ENCODE measurements at regions not wholly inside any gene's neighbourhood (a gene's known extent, or its start where the extent isn't known, plus 50 kb on each side); places are given as distances from the start of the nearest gene placed in this dataset.

DNA sequence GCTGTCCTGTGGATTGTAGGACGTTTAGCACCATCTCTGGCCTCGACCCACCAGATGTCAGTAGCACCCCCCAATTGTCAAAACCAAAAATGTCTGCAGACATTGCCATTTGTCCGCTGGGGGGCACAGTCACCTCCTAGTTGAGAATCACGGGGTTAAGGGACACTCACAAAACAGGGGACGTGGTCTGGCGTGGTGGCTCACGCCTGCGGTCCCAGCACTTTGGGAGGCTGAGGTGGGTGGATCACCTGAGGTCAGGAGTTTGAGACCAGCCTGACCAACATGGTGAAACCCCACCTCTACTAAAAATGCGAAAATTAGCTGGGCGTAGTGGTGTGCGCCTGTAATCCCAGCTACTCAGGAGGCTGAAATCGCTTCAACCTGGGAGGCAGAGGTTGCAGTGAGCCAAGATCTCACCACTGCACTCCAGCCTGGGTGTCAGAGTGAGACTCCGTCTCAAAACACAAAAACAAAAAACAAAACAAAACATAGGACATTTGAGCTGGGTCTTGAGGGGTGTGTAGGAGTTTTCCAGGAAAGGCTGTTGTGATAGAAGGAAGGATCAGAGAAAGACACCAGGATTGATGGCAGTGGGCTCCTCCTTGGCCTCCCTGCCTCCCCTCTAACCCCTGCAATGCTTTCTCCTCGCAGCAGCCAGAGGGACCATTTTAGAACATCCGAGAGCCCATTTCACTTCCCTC, 171.8 kb upstream of the GSE1 start:
- TF ChIP-seq, protein P1, sequence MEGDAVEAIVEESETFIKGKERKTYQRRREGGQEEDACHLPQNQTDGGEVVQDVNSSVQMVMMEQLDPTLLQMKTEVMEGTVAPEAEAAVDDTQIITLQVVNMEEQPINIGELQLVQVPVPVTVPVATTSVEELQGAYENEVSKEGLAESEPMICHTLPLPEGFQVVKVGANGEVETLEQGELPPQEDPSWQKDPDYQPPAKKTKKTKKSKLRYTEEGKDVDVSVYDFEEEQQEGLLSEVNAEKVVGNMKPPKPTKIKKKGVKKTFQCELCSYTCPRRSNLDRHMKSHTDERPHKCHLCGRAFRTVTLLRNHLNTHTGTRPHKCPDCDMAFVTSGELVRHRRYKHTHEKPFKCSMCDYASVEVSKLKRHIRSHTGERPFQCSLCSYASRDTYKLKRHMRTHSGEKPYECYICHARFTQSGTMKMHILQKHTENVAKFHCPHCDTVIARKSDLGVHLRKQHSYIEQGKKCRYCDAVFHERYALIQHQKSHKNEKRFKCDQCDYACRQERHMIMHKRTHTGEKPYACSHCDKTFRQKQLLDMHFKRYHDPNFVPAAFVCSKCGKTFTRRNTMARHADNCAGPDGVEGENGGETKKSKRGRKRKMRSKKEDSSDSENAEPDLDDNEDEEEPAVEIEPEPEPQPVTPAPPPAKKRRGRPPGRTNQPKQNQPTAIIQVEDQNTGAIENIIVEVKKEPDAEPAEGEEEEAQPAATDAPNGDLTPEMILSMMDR (IDR thresholded peaks at IDR 0.05; ENCODE audit: low read depth, low read length, poor library complexity, severe bottlenecking), result no peak
- TF ChIP-seq EZH2phosphoT487 (IDR thresholded peaks at IDR 0.05; ENCODE audit: borderline replicate concordance, low read length), result no peak
- no peaks in the 10 kb centered on the region for H4K20me1 ChIP-seq (ENCODE audit: control insufficient read depth, insufficient read depth, low read depth, low read length)
- no peak overlapping the region for H3K27ac ChIP-seq (ENCODE audit: low read depth, low read length)

DNA sequence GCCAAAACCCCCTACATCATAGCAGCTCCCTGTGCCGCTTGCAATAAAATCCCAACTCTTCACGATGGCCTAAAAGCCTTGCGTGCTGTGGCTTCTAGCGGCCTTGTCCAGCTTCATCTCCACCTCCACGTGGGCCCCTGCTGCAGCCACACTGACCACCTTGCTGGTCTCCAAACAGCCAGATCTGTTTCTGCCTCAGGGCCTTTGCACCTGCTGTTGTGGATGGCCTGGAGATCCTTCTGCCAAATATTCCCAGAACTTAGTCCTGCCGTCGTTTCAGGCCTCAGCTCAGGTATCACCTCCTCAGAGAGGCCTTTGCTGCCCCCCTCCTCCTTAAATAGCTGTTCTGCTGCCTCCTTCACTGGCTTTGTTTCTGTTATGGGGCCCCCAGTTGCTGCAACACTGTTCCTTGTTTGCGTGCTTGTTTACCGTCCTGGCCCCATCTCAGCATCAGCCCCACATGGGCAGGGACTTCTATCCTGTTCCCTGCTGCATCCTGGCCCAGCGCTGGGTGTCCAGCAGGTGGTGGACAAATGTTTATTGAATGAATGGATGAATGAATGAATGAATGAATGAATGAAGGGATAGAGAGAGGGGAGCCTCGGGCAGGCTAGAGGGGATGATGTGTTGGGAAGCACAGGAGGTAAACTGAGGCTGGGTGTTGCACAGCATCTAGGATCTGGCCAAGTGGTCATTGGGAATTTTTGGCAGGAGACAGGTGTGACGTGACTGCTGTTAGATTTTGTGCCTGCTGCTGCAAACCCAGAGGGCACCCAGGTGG, 171.0 kb upstream of the GSE1 start:
- H3K79me2 ChIP-seq (ENCODE audit: control insufficient read depth, low read length), result no peaks in the 10 kb centered on the region
- no peaks in the 10 kb centered on the region for H3K9me3 ChIP-seq (ENCODE audit: control insufficient read depth, insufficient read depth, low read length)
- H3K36me3 ChIP-seq (ENCODE audit: control insufficient read depth, low read length), result no peaks in the 10 kb centered on the region
- no peaks in the 10 kb centered on the region for H3K9me2 ChIP-seq (replicated peaks; ENCODE audit: control insufficient read depth, low read length)
- peaks cover 26% of the 10 kb centered on the region for H3K4me1 ChIP-seq (ENCODE audit: control insufficient read depth, low read length)
- no peak for TF ChIP-seq EZH2phosphoT487 (IDR thresholded peaks at IDR 0.05; ENCODE audit: borderline replicate concordance, low read length)
- TF ChIP-seq, protein P1 (IDR thresholded peaks at IDR 0.05; ENCODE audit: low read depth, low read length, poor library complexity, severe bottlenecking), result no peak
- no peak overlapping the region for H3K4me2 ChIP-seq (ENCODE audit: low read length)
- H3K4me3 ChIP-seq (ENCODE audit: low read length), result no peak overlapping the region
- no peaks in the 10 kb centered on the region for H3K27me3 ChIP-seq (ENCODE audit: control insufficient read depth, low read length)
- no peaks in the 10 kb centered on the region for H4K20me1 ChIP-seq (ENCODE audit: control insufficient read depth, insufficient read depth, low read depth, low read length)
- H3K27ac ChIP-seq (ENCODE audit: low read depth, low read length), result no peak overlapping the region
- H3F3A ChIP-seq (ENCODE audit: control insufficient read depth, insufficient read depth), result no peaks in the 10 kb centered on the region

More for the DNA sequence above, 171.8 kb upstream of the GSE1 start:
- Histone ChIP-seq H3K36me3 (ENCODE audit: control insufficient read depth, low read length) (no peaks in the 10 kb centered on the region), H3K4me2 (ENCODE audit: low read length) (no peak overlapping the region), H3F3A (ENCODE audit: control insufficient read depth, insufficient read depth) (no peaks in the 10 kb centered on the region), H3K9me2 (replicated peaks; ENCODE audit: control insufficient read depth, low read length) (no peaks in the 10 kb centered on the region), H3K9me3 (ENCODE audit: control insufficient read depth, insufficient read depth, low read length) (no peaks in the 10 kb centered on the region), H3K4me1 (ENCODE audit: control insufficient read depth, low read length) (peaks cover 21% of the 10 kb centered on the region), H3K4me3 (ENCODE audit: low read length) (no peak overlapping the region), H3K79me2 (ENCODE audit: control insufficient read depth, low read length) (no peaks in the 10 kb centered on the region), H3K27me3 (ENCODE audit: control insufficient read depth, low read length) (no peaks in the 10 kb centered on the region)

DNA sequence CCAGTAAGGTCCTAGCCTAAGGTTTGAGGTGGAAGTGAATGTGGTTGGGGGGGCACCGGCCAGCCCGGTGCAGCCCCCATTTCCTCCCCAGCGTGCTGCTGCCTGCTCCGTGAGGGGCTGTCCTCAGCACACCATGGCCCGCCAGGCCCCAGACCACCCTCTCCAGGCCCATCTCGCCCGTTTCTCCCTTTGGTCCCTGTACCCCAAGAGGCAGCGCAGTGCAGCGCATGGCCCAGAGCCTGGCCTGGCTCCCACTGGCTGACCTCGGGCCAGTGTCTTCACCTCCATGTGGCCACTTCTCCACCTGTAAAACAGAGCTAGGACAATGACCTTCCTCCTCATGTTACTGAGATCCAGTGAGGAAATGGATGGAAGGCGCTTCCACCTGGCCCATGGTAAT, 170.0 kb upstream of the GSE1 start:
- Histone ChIP-seq H3K4me2 (ENCODE audit: low read length) (no peak overlapping the region), H3K4me3 (ENCODE audit: low read length) (no peak overlapping the region), H3K4me1 (ENCODE audit: control insufficient read depth, low read length) (peaks cover 36% of the 10 kb centered on the region), H3K27ac (ENCODE audit: low read depth, low read length) (no peak overlapping the region), H3K9me2 (replicated peaks; ENCODE audit: control insufficient read depth, low read length) (no peaks in the 10 kb centered on the region), H3K79me2 (ENCODE audit: control insufficient read depth, low read length) (no peaks in the 10 kb centered on the region), H3K9me3 (ENCODE audit: control insufficient read depth, insufficient read depth, low read length) (no peaks in the 10 kb centered on the region), H4K20me1 (ENCODE audit: control insufficient read depth, insufficient read depth, low read depth, low read length) (no peaks in the 10 kb centered on the region), H3F3A (ENCODE audit: control insufficient read depth, insufficient read depth) (no peaks in the 10 kb centered on the region), H3K36me3 (ENCODE audit: control insufficient read depth, low read length) (no peaks in the 10 kb centered on the region), H3K27me3 (ENCODE audit: control insufficient read depth, low read length) (peaks cover 4% of the 10 kb centered on the region; the same call in 1 of the 2 replicates)
- no peak for TF ChIP-seq EZH2phosphoT487 (IDR thresholded peaks at IDR 0.05; ENCODE audit: borderline replicate concordance, low read length)
- TF ChIP-seq, protein P1 (IDR thresholded peaks at IDR 0.05; ENCODE audit: low read depth, low read length, poor library complexity, severe bottlenecking), result no peak
